ENCODE measurements at regions not wholly inside any gene's neighbourhood (a gene's known extent, or its start where the extent isn't known, plus 50 kb on each side); places are given as distances from the start of the nearest gene placed in this dataset.

GRCh38 chr5:179431221-179431824, 86.1 kb upstream of the ADAMTS2 start:
- no peak for DNase-seq (ENCODE audit: low read depth in 4 of 4, low spot score in 3 of 4)

DNA sequence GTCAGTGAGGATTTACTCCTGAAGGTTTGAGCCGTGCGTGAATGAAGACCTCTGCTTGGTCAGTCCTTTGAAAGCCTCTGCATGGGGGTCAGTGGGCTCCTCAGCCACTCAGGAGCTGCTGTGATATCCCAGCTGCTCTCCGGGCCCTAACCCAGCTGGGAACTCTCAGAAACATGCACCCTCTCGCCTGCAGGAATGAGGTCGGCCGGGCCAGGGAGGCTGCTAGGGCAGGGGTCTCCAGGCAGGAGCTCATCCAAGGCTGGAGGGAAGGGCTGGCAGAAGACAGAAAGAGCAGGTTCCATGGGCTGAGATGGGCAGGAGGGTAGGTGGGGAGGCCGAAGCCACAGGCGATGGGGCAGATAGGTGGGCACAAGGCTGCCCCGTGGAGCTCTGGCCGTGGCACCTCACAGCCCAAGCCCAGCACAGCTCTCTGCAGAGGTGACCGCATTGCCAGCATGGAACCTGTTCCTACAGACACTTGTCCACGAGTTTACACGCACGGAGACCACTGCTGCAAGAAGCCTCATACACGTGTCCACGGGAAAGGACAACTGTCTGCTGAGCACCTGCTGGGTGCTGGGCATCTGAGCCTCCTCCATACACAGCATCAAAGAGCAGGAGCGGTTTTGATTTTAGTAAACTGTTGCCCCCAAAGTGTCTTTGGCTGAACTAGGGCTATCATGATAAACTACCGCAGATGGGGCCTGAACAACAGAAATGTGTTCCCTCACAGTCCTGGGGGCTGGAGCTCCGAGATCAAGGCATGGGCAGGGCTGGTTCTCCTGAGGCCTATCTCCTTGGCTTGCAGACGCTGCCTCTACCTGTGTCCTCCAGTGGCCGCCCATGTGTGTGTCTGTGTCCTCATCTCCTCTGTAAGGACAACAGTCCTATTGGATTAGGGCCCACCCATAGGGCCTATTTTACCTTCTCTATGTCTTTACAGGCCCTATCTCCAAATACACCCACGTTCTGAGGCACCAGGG, 85.2 kb upstream of the ADAMTS2 start:
- DNase-seq (ENCODE audit: low read depth in 4 of 4, low spot score in 3 of 4) = no peak

GRCh38 chr5:179427676-179428056, 82.4 kb upstream of the ADAMTS2 start:
- DNase-seq (ENCODE audit: low read depth in 4 of 4, low spot score in 3 of 4) = no peak

- no peak for DNase-seq (ENCODE audit: low read depth in 4 of 4, low spot score in 3 of 4)
These were observed 81.9 kb upstream of the ADAMTS2 start for GRCh38 chr5:179427032-179427675.

DNA sequence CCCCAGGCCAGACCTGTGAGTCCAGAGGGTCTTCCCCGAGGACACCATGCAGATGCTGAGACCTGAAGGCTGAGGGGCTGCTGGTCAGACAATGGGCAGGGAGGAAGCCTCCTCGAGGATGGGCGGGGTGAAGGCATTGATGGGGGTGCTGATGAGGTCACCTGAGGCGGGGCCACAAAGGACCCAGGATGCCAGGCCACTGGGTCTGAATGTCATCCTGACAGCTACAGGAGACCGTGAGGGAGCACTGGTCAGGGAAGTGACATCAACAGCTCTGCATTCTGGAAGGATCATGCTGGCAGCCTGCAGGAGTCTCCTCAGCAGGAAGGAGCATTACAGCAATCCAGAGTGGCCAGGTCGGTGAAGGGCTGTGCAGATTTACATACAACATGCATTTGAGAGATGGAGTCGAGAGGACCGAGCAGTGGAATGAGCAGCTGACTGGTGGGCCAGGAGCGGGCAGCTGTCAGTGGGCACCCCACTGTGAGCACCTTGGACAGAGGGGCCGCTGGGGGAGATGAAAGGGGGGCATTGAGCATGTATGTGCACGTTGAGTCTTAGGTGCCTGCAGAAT, 77.7 kb upstream of the ADAMTS2 start:
- no peak for DNase-seq (ENCODE audit: low read depth in 4 of 4, low spot score in 3 of 4)

DNA sequence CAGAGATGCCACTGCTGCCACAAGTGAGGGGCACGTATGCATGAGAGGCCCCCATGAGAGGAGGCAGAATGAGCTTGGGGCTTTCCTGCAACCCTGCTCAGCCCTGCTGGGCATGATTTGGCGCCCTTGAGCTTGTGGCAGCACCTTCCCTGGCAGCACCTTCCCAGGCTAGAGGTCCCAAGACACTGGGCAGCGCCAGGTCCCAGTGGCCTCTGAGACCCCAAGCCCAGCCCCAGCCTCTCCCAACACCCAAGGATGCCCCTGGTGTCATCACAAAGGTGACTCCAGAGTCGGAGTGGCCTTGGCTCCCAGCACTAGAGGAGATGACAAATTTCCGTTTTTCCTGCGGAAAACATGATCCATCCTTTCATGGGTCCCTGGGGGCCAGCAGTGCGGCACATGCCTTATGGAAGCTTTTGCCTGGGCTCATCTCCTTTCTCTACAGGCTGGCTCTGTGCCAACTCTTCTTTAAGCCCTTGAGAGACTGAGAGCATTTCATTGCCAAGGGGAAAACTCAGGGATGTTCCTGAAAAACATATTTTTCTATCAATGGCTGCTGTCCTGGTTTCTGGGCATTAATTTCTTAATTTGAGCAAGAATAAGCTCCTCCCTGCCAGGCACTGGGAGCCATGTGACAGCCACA, 77.1 kb upstream of the ADAMTS2 start:
- no peak for DNase-seq (ENCODE audit: low read depth in 4 of 4, low spot score in 3 of 4)

- no peak for DNase-seq (ENCODE audit: low read depth in 4 of 4, low spot score in 3 of 4)
These were observed 76.1 kb upstream of the ADAMTS2 start for GRCh38 chr5:179421144-179421901.

DNA sequence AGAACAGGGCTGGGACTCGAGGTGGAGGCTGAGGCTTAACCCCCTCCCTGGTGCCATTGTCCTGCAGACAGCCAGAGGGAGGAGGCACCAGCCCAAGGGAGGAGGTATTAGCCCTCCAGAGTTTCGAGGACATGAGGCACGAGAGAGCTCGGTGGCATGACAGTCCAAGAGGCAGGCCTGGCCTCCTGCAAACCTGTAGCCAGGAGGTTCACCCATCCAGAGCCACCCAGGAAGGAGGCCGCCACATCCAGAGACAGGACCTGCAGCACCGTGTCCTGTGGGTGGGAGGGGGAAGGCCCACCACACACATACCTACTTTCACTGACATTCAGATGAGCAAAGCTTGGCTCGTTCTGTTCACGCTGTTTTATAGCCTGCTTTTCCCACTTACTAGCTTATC, 75.2 kb upstream of the ADAMTS2 start:
- no peak for DNase-seq (ENCODE audit: low read depth in 4 of 4, low spot score in 3 of 4)

DNA sequence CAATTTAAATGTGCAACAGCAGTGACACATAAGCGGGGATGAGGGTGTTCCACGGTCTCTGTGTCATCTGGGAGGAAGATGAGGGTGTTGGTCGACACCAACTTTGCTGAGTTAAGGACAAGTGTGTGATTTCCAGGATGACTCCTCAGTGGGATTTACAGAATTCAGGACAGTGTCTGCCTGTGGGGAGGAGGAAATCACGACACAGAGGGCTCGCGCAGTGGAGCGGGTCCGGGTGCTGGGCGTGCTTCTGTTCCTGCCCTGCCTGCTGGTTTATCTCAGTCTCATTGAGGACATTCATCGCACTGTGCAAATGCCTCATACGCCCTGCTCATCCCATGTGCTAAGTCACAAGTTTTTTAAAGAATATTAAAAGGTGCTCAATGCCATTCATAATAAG, 73.7 kb upstream of the ADAMTS2 start:
- no peak for DNase-seq (ENCODE audit: low read depth in 4 of 4, low spot score in 3 of 4)

GRCh38 chr5:179417696-179418095, 72.4 kb upstream of the ADAMTS2 start:
- no peak for DNase-seq (ENCODE audit: low read depth in 4 of 4, low spot score in 3 of 4)

- no peak for DNase-seq (ENCODE audit: low read depth in 4 of 4, low spot score in 3 of 4)
These were observed 71.8 kb upstream of the ADAMTS2 start for GRCh38 chr5:179417016-179417415.

DNA sequence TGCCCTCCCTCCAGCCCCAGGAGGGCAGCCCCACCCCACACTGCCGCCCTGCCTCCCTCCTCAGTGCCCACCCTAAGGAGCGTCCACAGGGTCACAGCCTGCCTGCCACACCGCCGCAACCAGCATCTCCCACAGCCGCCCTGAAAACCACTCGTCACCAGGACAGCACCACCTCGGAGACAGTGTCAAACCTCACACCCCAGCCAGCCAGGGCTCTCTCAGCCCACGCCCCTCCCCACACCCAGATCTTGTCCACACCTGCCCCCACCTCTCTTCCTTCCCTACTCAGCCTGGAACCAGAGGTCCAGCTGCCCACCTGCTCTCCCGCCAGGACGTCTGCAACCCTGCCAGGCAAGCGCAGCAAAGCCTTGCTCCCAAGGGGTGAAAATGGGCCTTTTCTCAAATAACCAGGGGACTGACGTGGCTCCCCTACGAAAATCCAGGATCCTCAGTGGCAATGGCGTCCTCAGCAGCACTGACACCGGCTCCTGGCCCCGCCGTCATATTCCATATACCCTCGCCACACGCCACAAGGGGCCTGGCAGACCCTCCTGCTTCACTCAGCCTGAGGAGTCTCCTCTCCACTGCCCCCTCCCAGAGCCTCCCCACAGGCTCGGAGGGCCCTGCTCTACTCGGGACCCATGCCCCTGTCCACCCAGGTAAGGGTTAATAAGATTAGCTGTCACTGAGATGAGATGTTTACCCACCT, 71.0 kb upstream of the ADAMTS2 start:
- DNase-seq (ENCODE audit: low read depth in 4 of 4, low spot score in 3 of 4) = no peak

DNA sequence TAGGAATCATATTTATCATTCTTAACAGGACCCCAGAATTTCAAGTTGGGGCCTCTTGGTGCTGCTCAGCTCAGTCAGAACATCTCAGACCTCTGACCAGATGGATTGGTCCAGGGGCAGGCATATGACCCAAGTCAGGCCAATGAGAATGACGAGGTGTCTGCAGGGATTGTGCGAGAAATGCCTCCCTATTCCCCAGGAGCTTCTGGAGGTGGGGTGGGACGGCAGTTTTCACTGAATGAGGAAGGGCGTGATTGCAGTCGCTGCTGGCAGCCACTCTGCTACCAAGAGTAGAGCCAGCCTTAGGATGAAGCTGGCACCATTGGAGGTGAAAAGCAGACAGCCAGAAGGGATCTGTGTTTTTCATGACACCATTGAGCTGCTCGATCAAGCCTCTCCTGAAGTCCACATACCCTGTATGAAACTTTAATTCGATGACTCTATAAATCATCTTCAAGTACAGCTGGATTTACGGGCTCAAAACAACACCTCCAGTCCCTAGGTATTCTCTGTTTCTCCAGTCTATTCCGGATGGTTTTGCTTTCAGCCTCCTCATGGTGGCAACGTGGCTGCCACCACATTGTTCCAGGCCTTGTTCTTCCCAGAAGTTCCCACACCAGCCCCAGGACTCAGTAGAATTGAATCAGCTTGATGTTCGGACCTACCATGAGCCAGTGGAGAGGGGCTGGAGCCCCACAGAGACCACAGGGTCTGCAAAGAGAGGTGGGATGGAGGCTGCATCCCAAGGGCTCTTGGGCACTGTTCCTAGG, 70.2 kb upstream of the ADAMTS2 start:
- no peak for DNase-seq (ENCODE audit: low read depth in 4 of 4, low spot score in 3 of 4)

DNA sequence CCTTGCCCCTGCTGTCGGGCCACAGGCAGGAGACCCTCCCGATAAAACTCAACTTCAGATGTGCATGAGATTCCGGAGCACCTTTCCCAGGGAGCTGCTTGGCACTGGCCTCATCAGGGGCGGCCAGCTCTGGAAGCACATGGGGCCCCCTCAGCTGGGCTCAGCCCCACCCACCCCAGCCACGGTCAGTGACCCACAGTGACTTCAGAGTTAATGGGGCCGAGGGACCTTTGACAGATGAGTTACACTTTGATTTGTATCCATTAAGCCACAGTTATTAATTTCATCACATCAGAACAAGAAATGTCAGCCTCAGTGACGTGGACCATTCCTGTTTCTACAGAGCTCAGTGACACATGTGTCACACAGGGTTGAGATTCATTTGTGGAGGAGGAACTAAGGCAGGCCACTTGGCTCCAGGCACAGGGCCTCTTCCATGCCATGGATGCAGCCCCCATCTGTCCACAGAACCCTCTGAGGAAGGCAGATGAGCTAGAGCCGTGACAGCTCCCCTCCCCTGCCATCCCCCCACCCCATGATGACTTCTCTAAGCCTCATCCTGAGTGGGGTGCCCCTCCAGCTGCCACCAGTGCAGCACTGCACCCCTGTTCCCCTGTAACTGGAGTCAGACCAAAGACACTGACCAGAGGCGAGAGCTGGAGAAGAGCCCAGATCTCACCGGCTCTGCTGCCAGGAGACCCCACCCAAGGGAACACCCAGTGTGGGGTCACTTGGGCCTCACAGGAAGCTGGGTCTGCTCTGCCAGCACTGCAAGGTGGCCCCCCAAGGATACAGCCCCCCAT, 69.4 kb upstream of the ADAMTS2 start:
- no peak for DNase-seq (ENCODE audit: low read depth in 4 of 4, low spot score in 3 of 4)

DNA sequence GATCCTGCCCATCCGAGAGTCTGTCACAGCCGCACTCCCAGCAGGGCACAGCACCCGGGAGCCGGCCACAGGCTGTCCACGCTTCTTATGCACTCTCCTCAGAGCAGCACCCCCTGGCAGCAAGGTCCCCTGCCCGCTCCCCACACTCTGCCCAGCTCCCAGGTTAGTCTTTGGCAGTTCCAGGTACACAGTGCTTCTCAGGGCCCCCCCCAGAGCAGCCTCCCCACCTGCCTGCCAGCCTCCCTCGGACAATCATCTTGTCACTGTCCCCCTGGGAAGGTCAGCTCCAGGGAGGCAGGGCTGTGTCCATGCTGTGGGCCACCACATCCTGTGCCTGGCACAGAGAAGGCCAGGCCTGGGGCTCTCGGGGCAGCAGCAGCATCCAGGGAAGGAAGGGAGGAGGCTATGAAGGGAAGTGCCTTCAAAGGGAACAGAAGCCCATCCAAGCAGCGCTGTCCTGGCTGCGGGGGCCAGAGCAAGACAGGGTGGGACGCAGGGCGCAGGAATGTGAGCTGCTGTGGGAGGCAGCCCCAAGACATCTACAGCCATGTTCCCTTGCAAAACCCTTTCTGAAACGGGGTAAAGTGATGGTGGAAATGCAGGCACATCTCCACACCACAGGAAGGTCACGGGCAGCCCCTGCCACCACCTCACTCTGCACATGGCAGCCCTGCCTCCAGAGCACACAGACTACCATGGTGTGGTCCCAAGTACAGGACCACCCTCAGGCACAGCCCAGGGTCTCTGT, 68.6 kb upstream of the ADAMTS2 start:
- DNase-seq (ENCODE audit: low read depth in 4 of 4, low spot score in 3 of 4) = no peak

GRCh38 chr5:179413086-179413690, 67.9 kb upstream of the ADAMTS2 start:
- no peak for DNase-seq (ENCODE audit: low read depth in 4 of 4, low spot score in 3 of 4)

All from right renal pelvis (tissue), 4 donors.